ENCODE measurements at regions not wholly inside any gene's neighbourhood (a gene's known extent, or its start where the extent isn't known, plus 50 kb on each side); places are given as distances from the start of the nearest gene placed in this dataset.

DNA sequence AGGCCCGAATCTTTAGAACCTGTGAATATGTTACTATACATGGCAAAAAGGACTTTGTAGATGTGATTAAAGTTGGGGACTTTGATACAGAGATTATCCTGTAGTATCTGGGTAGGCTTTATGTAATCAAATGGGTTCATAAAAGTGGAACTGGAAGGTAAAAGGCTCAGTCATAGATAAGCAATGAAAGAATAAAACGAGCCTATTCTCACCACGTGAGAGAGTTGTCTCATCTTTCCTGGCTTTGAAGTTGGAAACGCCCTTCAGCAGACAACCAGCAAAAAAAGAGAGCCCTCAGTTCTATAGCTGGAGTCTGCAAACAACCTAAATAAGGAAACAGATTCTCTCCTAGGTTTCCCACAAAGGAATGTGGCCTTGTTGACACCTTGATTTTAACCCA lies 805.8 kb upstream of the DIAPH2 start:
- no peak for DNase-seq (ENCODE audit: low read depth)
- no peak overlapping the region for H3K4me3 ChIP-seq (ENCODE audit: low read depth, low read length)
- TF ChIP-seq, protein P1, sequence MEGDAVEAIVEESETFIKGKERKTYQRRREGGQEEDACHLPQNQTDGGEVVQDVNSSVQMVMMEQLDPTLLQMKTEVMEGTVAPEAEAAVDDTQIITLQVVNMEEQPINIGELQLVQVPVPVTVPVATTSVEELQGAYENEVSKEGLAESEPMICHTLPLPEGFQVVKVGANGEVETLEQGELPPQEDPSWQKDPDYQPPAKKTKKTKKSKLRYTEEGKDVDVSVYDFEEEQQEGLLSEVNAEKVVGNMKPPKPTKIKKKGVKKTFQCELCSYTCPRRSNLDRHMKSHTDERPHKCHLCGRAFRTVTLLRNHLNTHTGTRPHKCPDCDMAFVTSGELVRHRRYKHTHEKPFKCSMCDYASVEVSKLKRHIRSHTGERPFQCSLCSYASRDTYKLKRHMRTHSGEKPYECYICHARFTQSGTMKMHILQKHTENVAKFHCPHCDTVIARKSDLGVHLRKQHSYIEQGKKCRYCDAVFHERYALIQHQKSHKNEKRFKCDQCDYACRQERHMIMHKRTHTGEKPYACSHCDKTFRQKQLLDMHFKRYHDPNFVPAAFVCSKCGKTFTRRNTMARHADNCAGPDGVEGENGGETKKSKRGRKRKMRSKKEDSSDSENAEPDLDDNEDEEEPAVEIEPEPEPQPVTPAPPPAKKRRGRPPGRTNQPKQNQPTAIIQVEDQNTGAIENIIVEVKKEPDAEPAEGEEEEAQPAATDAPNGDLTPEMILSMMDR (IDR thresholded peaks at IDR 0.05; ENCODE audit: low read depth, low read length, missing control alignments) = no peak

DNA sequence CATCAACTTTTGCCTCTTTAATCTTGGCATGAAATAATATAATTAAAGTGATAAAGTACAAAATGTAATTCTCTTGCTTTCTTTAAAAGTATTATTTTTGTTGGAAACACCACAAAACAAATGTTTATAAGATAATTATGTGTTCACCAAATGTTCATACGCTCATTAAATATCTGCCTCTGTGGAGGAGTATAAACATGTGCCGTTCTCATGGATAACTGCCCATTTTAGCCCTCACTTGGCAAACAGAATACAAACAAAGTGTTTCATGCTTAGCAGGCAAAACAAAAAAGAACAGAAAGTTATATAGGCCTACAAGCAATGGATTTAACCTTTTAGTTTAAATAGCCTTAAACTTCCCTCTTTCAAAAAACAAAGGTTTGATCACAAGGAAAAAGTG lies 800.5 kb upstream of the DIAPH2 start:
- TF ChIP-seq, protein P1 (IDR thresholded peaks at IDR 0.05; ENCODE audit: low read depth, low read length, missing control alignments) = no peak
- no peak for DNase-seq (ENCODE audit: low read depth)
- no peak overlapping the region for H3K4me3 ChIP-seq (ENCODE audit: low read depth, low read length)

DNA sequence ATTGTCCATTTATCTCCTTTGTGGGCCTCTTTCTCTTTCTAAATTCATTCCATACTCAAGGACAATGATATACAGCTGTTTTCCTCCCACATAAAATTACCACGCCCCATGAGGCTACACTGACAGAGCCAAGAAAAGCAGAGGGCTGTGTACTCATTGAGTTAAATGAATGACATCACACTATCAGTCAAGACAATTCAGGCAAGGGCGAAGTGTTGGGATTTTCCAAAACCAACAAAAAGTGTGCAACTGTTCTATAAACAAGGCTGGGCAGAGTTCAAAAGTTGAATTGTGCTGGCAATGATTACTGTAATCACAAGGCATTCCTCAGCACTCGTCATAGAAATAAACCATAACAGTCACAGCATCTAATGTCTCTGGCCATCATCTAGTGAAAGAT lies 799.6 kb upstream of the DIAPH2 start:
- DNase-seq (ENCODE audit: low read depth) = no peak
- TF ChIP-seq, protein P1 (IDR thresholded peaks at IDR 0.05; ENCODE audit: low read depth, low read length, missing control alignments) = no peak
- H3K4me3 ChIP-seq (ENCODE audit: low read depth, low read length) = no peak overlapping the region

DNA sequence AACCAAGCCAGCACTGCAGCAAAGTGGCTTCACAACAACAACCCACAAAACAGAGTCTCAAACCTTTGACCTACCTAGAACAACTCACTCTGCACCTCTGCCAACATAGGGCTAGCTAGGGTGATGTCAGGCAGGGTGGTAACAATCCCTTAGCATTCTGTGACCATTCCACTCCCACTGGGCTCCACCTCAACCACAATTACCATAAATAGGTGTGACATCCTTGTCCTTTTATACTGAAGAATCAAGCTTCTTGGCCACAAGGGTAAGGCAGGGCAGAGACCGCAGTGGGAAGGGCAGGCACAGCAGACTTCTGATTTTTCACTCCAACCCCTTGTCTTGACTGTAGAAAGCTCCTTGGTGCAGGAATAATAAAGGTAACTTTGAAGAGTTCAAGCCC lies 795.4 kb upstream of the DIAPH2 start:
- DNase-seq (ENCODE audit: low read depth) = no peak
- TF ChIP-seq, protein P1 (IDR thresholded peaks at IDR 0.05; ENCODE audit: low read depth, low read length, missing control alignments) = no peak
- no peak overlapping the region for H3K4me3 ChIP-seq (ENCODE audit: low read depth, low read length)

DNA sequence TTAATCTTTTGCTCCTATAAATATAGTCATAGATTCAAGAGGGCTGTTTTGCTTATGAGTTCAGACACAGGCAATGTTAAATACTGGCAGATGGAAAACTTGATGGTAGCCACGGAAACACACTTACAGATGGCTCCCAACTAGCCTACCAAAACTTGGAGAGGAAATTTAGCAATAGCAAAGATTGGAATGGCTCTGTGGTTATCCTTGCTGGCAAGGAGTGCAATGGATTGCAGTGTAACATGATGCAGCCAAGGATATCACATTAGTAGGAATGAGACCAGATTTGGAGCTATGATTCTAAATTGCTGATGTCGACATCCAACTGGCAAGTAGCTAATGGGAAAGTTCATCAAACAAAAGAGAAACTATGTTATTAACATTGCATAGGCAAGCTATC lies 791.0 kb upstream of the DIAPH2 start:
- H3K4me3 ChIP-seq (ENCODE audit: low read depth, low read length) = no peak overlapping the region
- TF ChIP-seq, protein P1 (IDR thresholded peaks at IDR 0.05; ENCODE audit: low read depth, low read length, missing control alignments) = no peak
- no peak for DNase-seq (ENCODE audit: low read depth)

DNA sequence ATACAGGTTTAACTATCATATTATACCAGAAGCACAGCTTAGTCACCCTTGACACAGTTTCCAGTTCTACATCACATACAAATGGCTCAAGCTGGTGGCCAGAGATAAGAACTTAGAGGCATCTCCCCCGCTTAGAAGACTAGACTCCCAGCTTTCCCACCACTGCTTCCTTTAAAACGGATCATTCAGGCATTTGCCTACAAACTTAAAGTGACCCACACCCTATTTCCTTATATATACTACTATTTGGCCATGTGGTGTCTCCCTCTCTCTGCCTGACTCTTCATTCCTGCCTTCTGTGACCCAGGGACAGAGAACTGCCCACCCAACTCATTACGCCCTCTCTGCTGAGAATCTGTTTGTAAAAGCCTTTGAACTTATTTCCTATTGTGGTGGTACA lies 781.2 kb upstream of the DIAPH2 start:
- TF ChIP-seq, protein P1 (IDR thresholded peaks at IDR 0.05; ENCODE audit: low read depth, low read length, missing control alignments) = no peak
- no peak for DNase-seq (ENCODE audit: low read depth)
- H3K4me3 ChIP-seq (ENCODE audit: low read depth, low read length) = no peak overlapping the region

DNA sequence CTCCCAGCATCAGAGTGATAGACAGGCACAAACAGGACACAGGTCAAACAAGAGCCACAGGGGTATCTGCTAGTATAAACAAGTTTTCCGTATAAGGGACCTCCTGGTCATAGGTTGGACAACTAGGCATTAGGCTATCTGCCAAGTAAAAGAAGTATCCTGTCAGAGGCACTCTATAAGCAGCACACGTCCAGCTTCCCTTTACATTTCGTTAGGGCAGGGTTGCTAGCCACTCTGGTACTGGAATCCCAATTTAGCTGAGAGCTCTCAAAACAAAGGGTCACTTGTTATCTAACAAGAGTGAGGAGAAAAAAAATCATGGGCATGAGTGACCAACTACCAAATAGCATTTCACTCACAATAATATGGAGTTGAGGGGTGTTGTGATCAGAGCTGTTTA lies 780.7 kb upstream of the DIAPH2 start:
- TF ChIP-seq, protein P1 (IDR thresholded peaks at IDR 0.05; ENCODE audit: low read depth, low read length, missing control alignments) = no peak

More for the DNA sequence above, 780.7 kb upstream of the DIAPH2 start:
- no peak overlapping the region for H3K4me3 ChIP-seq (ENCODE audit: low read depth, low read length)
- DNase-seq (ENCODE audit: low read depth) = no peak

Data from GM12864 (cell line).